ENCODE measurements at regions not wholly inside any gene's neighbourhood (a gene's known extent, or its start where the extent isn't known, plus 50 kb on each side); places are given as distances from the start of the nearest gene placed in this dataset.

DNA sequence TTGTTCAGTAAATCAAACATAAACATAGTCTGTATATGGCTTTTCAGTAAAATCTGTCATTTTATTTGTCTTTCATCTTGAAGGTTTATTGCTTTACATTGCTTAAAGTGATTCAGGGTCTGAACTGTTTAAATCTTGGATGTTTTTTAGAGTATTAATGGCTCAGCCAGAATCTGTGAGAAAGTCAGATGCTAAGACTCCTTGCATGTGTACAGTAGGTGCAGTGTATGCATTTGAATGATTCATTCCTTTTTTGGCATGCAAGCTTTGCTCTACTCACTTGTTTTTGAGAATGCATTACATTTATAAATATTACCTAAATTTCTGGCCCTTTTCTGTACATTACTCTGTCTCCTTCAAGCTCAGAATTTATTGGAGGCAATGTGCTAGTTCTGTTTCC lies 271.0 kb upstream of the RIOK2 start:
- H3K9me3 ChIP-seq, result no peaks in the 10 kb centered on the region
- TF ChIP-seq POLR2A (IDR thresholded peaks at IDR 0.05) (no peak), POLR2AphosphoS5 (IDR thresholded peaks at IDR 0.05) (no peak)
- TF ChIP-seq, protein P1, sequence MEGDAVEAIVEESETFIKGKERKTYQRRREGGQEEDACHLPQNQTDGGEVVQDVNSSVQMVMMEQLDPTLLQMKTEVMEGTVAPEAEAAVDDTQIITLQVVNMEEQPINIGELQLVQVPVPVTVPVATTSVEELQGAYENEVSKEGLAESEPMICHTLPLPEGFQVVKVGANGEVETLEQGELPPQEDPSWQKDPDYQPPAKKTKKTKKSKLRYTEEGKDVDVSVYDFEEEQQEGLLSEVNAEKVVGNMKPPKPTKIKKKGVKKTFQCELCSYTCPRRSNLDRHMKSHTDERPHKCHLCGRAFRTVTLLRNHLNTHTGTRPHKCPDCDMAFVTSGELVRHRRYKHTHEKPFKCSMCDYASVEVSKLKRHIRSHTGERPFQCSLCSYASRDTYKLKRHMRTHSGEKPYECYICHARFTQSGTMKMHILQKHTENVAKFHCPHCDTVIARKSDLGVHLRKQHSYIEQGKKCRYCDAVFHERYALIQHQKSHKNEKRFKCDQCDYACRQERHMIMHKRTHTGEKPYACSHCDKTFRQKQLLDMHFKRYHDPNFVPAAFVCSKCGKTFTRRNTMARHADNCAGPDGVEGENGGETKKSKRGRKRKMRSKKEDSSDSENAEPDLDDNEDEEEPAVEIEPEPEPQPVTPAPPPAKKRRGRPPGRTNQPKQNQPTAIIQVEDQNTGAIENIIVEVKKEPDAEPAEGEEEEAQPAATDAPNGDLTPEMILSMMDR (IDR thresholded peaks at IDR 0.05), result no peak
- no peaks in the 10 kb centered on the region for H3K36me3 ChIP-seq
- intact Hi-C loops (cut with DNase I), result no loop called here
- DNase-seq (ENCODE audit: low spot score), result no peak
- H3K4me3 ChIP-seq, result no peak overlapping the region
- no peak overlapping the region for H3K27ac ChIP-seq
- no peaks in the 10 kb centered on the region for H3K27me3 ChIP-seq (replicated peaks; ENCODE audit: insufficient read depth)
- H3K4me1 ChIP-seq (replicated peaks), result no peaks in the 10 kb centered on the region

- intact Hi-C loops (cut with DNase I), result no loop called here
- H3K9me3 ChIP-seq, result no peaks in the 10 kb centered on the region
- no peak overlapping the region for H3K4me3 ChIP-seq
- no peaks in the 10 kb centered on the region for H3K27me3 ChIP-seq (replicated peaks; ENCODE audit: insufficient read depth)
- TF ChIP-seq, protein P1 (IDR thresholded peaks at IDR 0.05), result no peak
- TF ChIP-seq POLR2A (IDR thresholded peaks at IDR 0.05) (no peak), POLR2AphosphoS5 (IDR thresholded peaks at IDR 0.05) (no peak)
- H3K27ac ChIP-seq, result no peak overlapping the region
- DNase-seq (ENCODE audit: low spot score), result no peak
- 100% methylated on average over 1 of the region's 1 CpG for WGBS
- no peaks in the 10 kb centered on the region for H3K4me1 ChIP-seq (replicated peaks)
- H3K36me3 ChIP-seq, result no peaks in the 10 kb centered on the region
Observed at GRCh38 chr5:97455996-97456395, 272.9 kb upstream of the RIOK2 start.

- WGBS, result 91% methylated on average over 5 of the region's 5 CpGs
- intact Hi-C loops (cut with DNase I), result no loop called here
- TF ChIP-seq POLR2AphosphoS5 (IDR thresholded peaks at IDR 0.05) (no peak), POLR2A (IDR thresholded peaks at IDR 0.05) (no peak)
- TF ChIP-seq, protein P1 (IDR thresholded peaks at IDR 0.05), result no peak
- H3K27ac ChIP-seq, result no peak overlapping the region
- H3K4me1 ChIP-seq (replicated peaks), result no peaks in the 10 kb centered on the region
- no peak for DNase-seq (ENCODE audit: low spot score)
- H3K9me3 ChIP-seq, result no peaks in the 10 kb centered on the region
- no peaks in the 10 kb centered on the region for H3K27me3 ChIP-seq (replicated peaks; ENCODE audit: insufficient read depth)
- H3K36me3 ChIP-seq, result no peaks in the 10 kb centered on the region
- H3K4me3 ChIP-seq, result no peak overlapping the region
Observed at GRCh38 chr5:97458851-97459250, 275.8 kb upstream of the RIOK2 start.

- Histone ChIP-seq H3K4me3 (no peak overlapping the region), H3K36me3 (no peaks in the 10 kb centered on the region), H3K9me3 (no peaks in the 10 kb centered on the region), H3K27ac (no peak overlapping the region), H3K27me3 (replicated peaks; ENCODE audit: insufficient read depth) (no peaks in the 10 kb centered on the region), H3K4me1 (replicated peaks) (no peaks in the 10 kb centered on the region)
- intact Hi-C loops (cut with DNase I), result no loop called here
- WGBS, result 96% methylated on average over 7 of the region's 10 CpGs
- TF ChIP-seq, protein P1 (IDR thresholded peaks at IDR 0.05), result no peak
- TF ChIP-seq POLR2AphosphoS5 (IDR thresholded peaks at IDR 0.05) (no peak), POLR2A (IDR thresholded peaks at IDR 0.05) (no peak)
- DNase-seq (ENCODE audit: low spot score), result no peak
Observed at GRCh38 chr5:97471951-97472350, 288.9 kb upstream of the RIOK2 start.

GRCh38 chr5:97475847-97476246 lies 292.8 kb upstream of the RIOK2 start:
- no peak for DNase-seq (ENCODE audit: low spot score)
- Histone ChIP-seq H3K36me3 (no peaks in the 10 kb centered on the region), H3K9me3 (no peaks in the 10 kb centered on the region), H3K4me1 (replicated peaks) (no peaks in the 10 kb centered on the region), H3K4me3 (no peak overlapping the region), H3K27ac (no peak overlapping the region), H3K27me3 (replicated peaks; ENCODE audit: insufficient read depth) (no peaks in the 10 kb centered on the region)
- intact Hi-C loops (cut with DNase I), result no loop called here
- 94% methylated on average over 3 of the region's 3 CpGs for whole genome bisulfite sequencing
- no peak for TF ChIP-seq POLR2A (IDR thresholded peaks at IDR 0.05)
- TF ChIP-seq, protein P1 (IDR thresholded peaks at IDR 0.05), result no peak
- TF ChIP-seq POLR2AphosphoS5 (IDR thresholded peaks at IDR 0.05), result no peak
